Activated T-helper 1 cell treated with Interleukin-2 at 50 U/mL for 16 hours (primary cell): ENCODE measurements at regions not wholly inside any gene's neighbourhood (a gene's known extent, or its start where the extent isn't known, plus 50 kb on each side); places are given as distances from the start of the nearest gene placed in this dataset.
A peak's percentile ranks its signal among the peaks of the same experiment; 100 is the strongest.
"Not testable (repeated sequence)": the region's sequence is repeated elsewhere in the genome, so short reads cannot be mapped to it uniquely, and the experiment has no call there.

Source experiments
- DNase-seq: peaks from one replicate; pipeline ENCODE4 v3.0.0-alpha.2; 2020; ENCODE audit warnings: low read depth

GRCh38 chr5:1652873-1653697 lies 129.3 kb upstream of the LPCAT1 start:
- DNase-seq = no peak

GRCh38 chr5:1651971-1652872 lies 128.5 kb upstream of the LPCAT1 start:
- no peak for DNase-seq

GRCh38 chr5:1651250-1651649 lies 127.5 kb upstream of the LPCAT1 start:
- no peak for DNase-seq

- no peak for DNase-seq
Measured at GRCh38 chr5:1649554-1649953, 125.8 kb upstream of the LPCAT1 start.

GRCh38 chr5:1648806-1649205 lies 125.0 kb upstream of the LPCAT1 start:
- no peak for DNase-seq

GRCh38 chr5:1647580-1647979 lies 123.8 kb upstream of the LPCAT1 start:
- DNase-seq = no peak

GRCh38 chr5:1644810-1645571 lies 121.2 kb upstream of the LPCAT1 start:
- peak; percentile 66 for DNase-seq

GRCh38 chr5:1644393-1644809 lies 120.6 kb upstream of the LPCAT1 start:
- not testable (repeated sequence) for DNase-seq

GRCh38 chr5:1643651-1644392 lies 120.1 kb upstream of the LPCAT1 start:
- no peak for DNase-seq

GRCh38 chr5:1642621-1643061 lies 118.9 kb upstream of the LPCAT1 start:
- no peak for DNase-seq

- DNase-seq = no peak
Measured at GRCh38 chr5:1642221-1642620, 118.5 kb upstream of the LPCAT1 start.

- DNase-seq = peak; percentile 35
Measured at GRCh38 chr5:1641560-1642166, 117.9 kb upstream of the LPCAT1 start.

GRCh38 chr5:1641041-1641440 lies 117.3 kb upstream of the LPCAT1 start:
- no peak for DNase-seq

- no peak for DNase-seq
Measured at GRCh38 chr5:1640421-1640881, 116.7 kb upstream of the LPCAT1 start.

GRCh38 chr5:1639757-1640156 lies 116.0 kb upstream of the LPCAT1 start:
- no peak for DNase-seq

GRCh38 chr5:1638658-1639400 lies 115.1 kb upstream of the LPCAT1 start:
- DNase-seq = no peak

GRCh38 chr5:1637639-1638481 lies 114.1 kb upstream of the LPCAT1 start:
- no peak for DNase-seq

- no peak for DNase-seq
Measured at GRCh38 chr5:1636981-1637638, 113.3 kb upstream of the LPCAT1 start.
